ENCODE measurements at regions not wholly inside any gene's neighbourhood (a gene's known extent, or its start where the extent isn't known, plus 50 kb on each side); places are given as distances from the start of the nearest gene placed in this dataset.

- TF ChIP-seq CTCF (IDR thresholded peaks at IDR 0.05) (no peak), POLR2A (IDR thresholded peaks at IDR 0.05) (no peak)
Observed at GRCh38 chr5:133861161-133861737, 107.2 kb downstream of the C5orf15 start.

All from testis (tissue), 2 donors.